NCI-H345 treated with DMSO at 0.1 percent for 48 hours (cell line): ENCODE measurements at regions not wholly inside any gene's neighbourhood (a gene's known extent, or its start where the extent isn't known, plus 50 kb on each side); places are given as distances from the start of the nearest gene placed in this dataset.
"Not testable (repeated sequence)": the region's sequence is repeated elsewhere in the genome, so short reads cannot be mapped to it uniquely, and the experiment has no call there.

Source experiments
- DNase-seq: peaks from one replicate; lab custom pipeline; 2025; ENCODE audit not compliant: unreplicated experiment; lab: John Stamatoyannopoulos, UW

- DNase-seq = no peak
Observed at GRCh38 chr1:193412748-193413147, 226.3 kb upstream of the B3GALT2 start.

GRCh38 chr1:193411714-193412113, 225.3 kb upstream of the B3GALT2 start:
- no peak for DNase-seq

- DNase-seq = no peak
Observed at GRCh38 chr1:193411215-193411614, 224.8 kb upstream of the B3GALT2 start.

- DNase-seq = no peak
Observed at GRCh38 chr1:193408782-193409293, 222.4 kb upstream of the B3GALT2 start.

- peak; percentile 17 for DNase-seq
Observed at GRCh38 chr1:193406901-193407300, 220.5 kb upstream of the B3GALT2 start.

- DNase-seq = no peak
Observed at GRCh38 chr1:193404236-193404635, 217.8 kb upstream of the B3GALT2 start.

- DNase-seq = no peak
Observed at GRCh38 chr1:193402977-193403376, 216.6 kb upstream of the B3GALT2 start.

GRCh38 chr1:193402037-193402436, 215.6 kb upstream of the B3GALT2 start:
- no peak for DNase-seq

GRCh38 chr1:193394336-193394735, 207.9 kb upstream of the B3GALT2 start:
- no peak for DNase-seq

GRCh38 chr1:193392686-193393085, 206.3 kb upstream of the B3GALT2 start:
- no peak for DNase-seq

- no peak for DNase-seq
Observed at GRCh38 chr1:193388683-193389082, 202.3 kb upstream of the B3GALT2 start.

- no peak for DNase-seq
Observed at GRCh38 chr1:193388165-193388564, 201.8 kb upstream of the B3GALT2 start.

GRCh38 chr1:193387406-193387805, 201.0 kb upstream of the B3GALT2 start:
- no peak for DNase-seq

- not testable (repeated sequence) for DNase-seq
Observed at GRCh38 chr1:193378451-193378850, 192.0 kb upstream of the B3GALT2 start.

- no peak for DNase-seq
Observed at GRCh38 chr1:193377472-193377871, 191.1 kb upstream of the B3GALT2 start.

- DNase-seq = no peak
Observed at GRCh38 chr1:193372553-193372952, 186.1 kb upstream of the B3GALT2 start.

- no peak for DNase-seq
Observed at GRCh38 chr1:193368302-193368701, 181.9 kb upstream of the B3GALT2 start.

GRCh38 chr1:193367863-193368262, 181.4 kb upstream of the B3GALT2 start:
- no peak for DNase-seq

- DNase-seq = no peak
Observed at GRCh38 chr1:193366764-193367507, 180.5 kb upstream of the B3GALT2 start.

GRCh38 chr1:193365966-193366365, 179.6 kb upstream of the B3GALT2 start:
- DNase-seq = no peak

- DNase-seq = no peak
Observed at GRCh38 chr1:193359631-193360030, 173.2 kb upstream of the B3GALT2 start.

GRCh38 chr1:193358419-193358818, 172.0 kb upstream of the B3GALT2 start:
- no peak for DNase-seq

- no peak for DNase-seq
Observed at GRCh38 chr1:193356249-193356648, 169.8 kb upstream of the B3GALT2 start.
